K562 (cell line): ENCODE measurements at regions not wholly inside any gene's neighbourhood (a gene's known extent, or its start where the extent isn't known, plus 50 kb on each side); places are given as distances from the start of the nearest gene placed in this dataset.

ENCODE experiments used
- BACH1 ChIP-seq: fragments of 200-800 bp; sonication (Bioruptor generic); IDR thresholded peaks from 2 replicates; pipeline ENCODE4 v1.6.1; 2016; ENCODE audit warnings: missing genetic modification characterization, missing compliant biosample characterization
- CBFA2T2 ChIP-seq: fragments of 450-650 bp; conservative IDR thresholded peaks from 2 replicates; pipeline ENCODE4 v1.6.1; 2017; ENCODE audit warnings: mild to moderate bottlenecking
- CBX8 ChIP-seq: fragments of 200-600 bp; sonication (generic); IDR thresholded peaks from 2 replicates; pipeline ENCODE4 v1.6.1; 2012; ENCODE audit warnings: borderline replicate concordance, mixed run types, low read depth, mild to moderate bottlenecking, moderate library complexity, mixed read lengths, low read length, control low read depth, inconsistent platforms; ENCODE audit not compliant: poor library complexity, severe bottlenecking; ENCODE audit errors: extremely low read depth
- GABPA ChIP-seq: fragments of 200-800 bp; sonication (Bioruptor generic); conservative IDR thresholded peaks from 2 replicates; pipeline ENCODE4 v1.6.1; 2016; ENCODE audit warnings: low read depth, missing genetic modification characterization, missing compliant biosample characterization
- GATAD2A ChIP-seq: fragments of 450-650 bp; IDR thresholded peaks from 2 replicates; pipeline ENCODE4 v1.6.1; 2017
- HDAC1 ChIP-seq, 2 experiments: fragments of 450-650 bp; IDR thresholded peaks; 2 replicates each; pipeline ENCODE4 v1.6.1; 2016 to 2017; ENCODE audit warnings: inconsistent platforms in 1 of 2, mild to moderate bottlenecking in 1 of 2, moderate library complexity in 1 of 2
- L3MBTL2 ChIP-seq: fragments of 450-650 bp; IDR thresholded peaks from 2 replicates; pipeline ENCODE4 v1.6.1; 2016; ENCODE audit warnings: mild to moderate bottlenecking, moderate library complexity
- NR4A1 ChIP-seq, 2 experiments: fragments of 250-450 bp in 1 of 2; fragments of 450-650 bp in 1 of 2; sonication (Bioruptor Pico) in 1 of 2; IDR thresholded peaks; 2 replicates each; pipeline versions ENCODE4 v1.4.0 to v1.6.1; 2016 to 2020; ENCODE audit warnings: mild to moderate bottlenecking in 2 of 2, missing compliant biosample characterization in 1 of 2, missing genetic modification characterization in 1 of 2, moderate library complexity in 1 of 2
- PYGO2 ChIP-seq: fragments of 450-650 bp; IDR thresholded peaks from 2 replicates; pipeline ENCODE4 v1.6.1; 2016; ENCODE audit warnings: mild to moderate bottlenecking, missing genetic modification characterization, moderate library complexity, missing compliant biosample characterization
- RBFOX2 ChIP-seq: fragments of 200-400 bp; formaldehyde crosslinking; IDR thresholded peaks from 2 replicates; pipeline ENCODE4 v1.6.1; 2017; ENCODE audit warnings: low read depth, mild to moderate bottlenecking, low read length, moderate library complexity
- SIN3A ChIP-seq, 2 experiments: fragments of 150-350 bp in 1 of 2; IDR thresholded peaks; 2 replicates each; pipeline ENCODE4 v1.6.1; 2011 to 2016; ENCODE audit warnings: borderline replicate concordance in 2 of 2, low read depth in 2 of 2, low read length in 2 of 2, mild to moderate bottlenecking in 2 of 2, moderate library complexity in 2 of 2; ENCODE audit not compliant: control insufficient read depth in 1 of 2
- STAT5A ChIP-seq: IDR thresholded peaks from 2 replicates; pipeline ENCODE4 v1.6.1; 2012; ENCODE audit warnings: low read length, inconsistent platforms, borderline replicate concordance
- TAF15 ChIP-seq: fragments of 200-400 bp; formaldehyde crosslinking; IDR thresholded peaks from 2 replicates; pipeline ENCODE4 v1.6.1; 2017; ENCODE audit warnings: mild to moderate bottlenecking, low read depth, low read length, moderate library complexity
- XRCC3 ChIP-seq: fragments of 450-650 bp; IDR thresholded peaks from 2 replicates; pipeline ENCODE4 v1.6.1; 2017; ENCODE audit warnings: mild to moderate bottlenecking, moderate library complexity
- ZNF124 ChIP-seq: sonication (generic); formaldehyde crosslinking; IDR thresholded peaks from 2 replicates; pipeline ENCODE4 v1.8.1; 2022; ENCODE audit warnings: missing genetic modification reagents
- ZNF311 ChIP-seq: fragments of 250-450 bp; sonication (Bioruptor Pico); IDR thresholded peaks from 2 replicates; pipeline ENCODE4 v1.4.0; 2020; ENCODE audit warnings: mild to moderate bottlenecking, moderate library complexity
- ZNF57 ChIP-seq: fragments of 450-650 bp; formaldehyde crosslinking; IDR thresholded peaks from 2 replicates; pipeline ENCODE4 v1.4.0; 2020; ENCODE audit warnings: mild to moderate bottlenecking, moderate library complexity
- TF ChIP-seq, protein P1 (sequence below): sonication (generic); formaldehyde crosslinking; IDR thresholded peaks from 2 replicates; pipeline ENCODE4 v1.8.1; 2023; ENCODE audit warnings: mild to moderate bottlenecking, missing genetic modification reagents, moderate library complexity
- TF ChIP-seq, protein P2 (sequence below): fragments of 200-800 bp; sonication (Bioruptor generic); IDR thresholded peaks from 2 replicates; pipeline ENCODE4 v1.6.1; 2017; ENCODE audit warnings: missing genetic modification characterization, missing compliant biosample characterization
- TF ChIP-seq, protein P3 (sequence below): sonication (generic); formaldehyde crosslinking; IDR thresholded peaks from 2 replicates; pipeline ENCODE4 v1.9.0; 2022; ENCODE audit warnings: mild to moderate bottlenecking, missing genetic modification reagents
- TF ChIP-seq, protein P4 (sequence below), 2 experiments: IDR thresholded peaks; 2 replicates each; pipeline ENCODE4 v1.6.1; 2011; ENCODE audit warnings: borderline replicate concordance in 1 of 2, control low read depth in 1 of 2, low read depth in 1 of 2, low read length in 1 of 2, mild to moderate bottlenecking in 1 of 2, mixed read lengths in 1 of 2, moderate library complexity in 1 of 2; ENCODE audit not compliant: insufficient read depth in 1 of 2, insufficient read length in 1 of 2, poor library complexity in 1 of 2, severe bottlenecking in 1 of 2; ENCODE audit errors: extremely low read depth in 1 of 2

DNA sequence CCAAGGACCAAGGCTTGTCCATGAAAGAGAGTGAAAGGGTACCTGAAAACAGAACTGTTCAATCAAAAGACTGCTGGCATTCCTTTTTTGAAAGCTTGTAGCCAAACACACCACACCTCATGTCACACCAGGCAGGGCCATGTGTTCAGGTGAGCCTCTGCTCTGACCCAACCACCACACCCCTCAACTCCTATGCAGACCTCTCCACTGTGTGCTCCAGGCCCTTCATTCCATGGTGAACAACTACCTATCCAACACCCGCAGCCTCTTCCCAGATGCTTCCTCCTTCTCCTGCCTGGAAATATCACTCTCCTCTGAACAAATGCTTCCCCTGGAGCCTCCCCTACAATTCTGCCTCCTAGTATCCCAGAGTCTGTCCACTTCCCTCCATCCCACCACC, 166.6 kb downstream of the AVL9 start (continued):
- TF ChIP-seq SIN3A (IDR thresholded peaks at IDR 0.05; ENCODE audit: borderline replicate concordance in 2 of 2, control insufficient read depth in 1 of 2, low read depth in 2 of 2, low read length in 2 of 2) (no peak), ZNF311 (peak; percentile 11; the same call in 1 of the 2 replicates), BACH1 (tag) (0 out of 2 replicates have a peak, but pooled peaks have one; percentile 4), L3MBTL2 (peak; percentile 31; the same call in 1 of the 2 replicates), CBX8 (no peak), PYGO2 (tag) (peak; percentile 15; the same call in 1 of the 2 replicates), RBFOX2 (0 out of 2 replicates have a peak, but pooled peaks have one; percentile 17), TAF15 (no peak), HDAC1 (IDR thresholded peaks at IDR 0.05) (0 out of 4 replicates have a peak, but pooled peaks of 1 of the 2 experiments have one; percentile 3), ZNF124 (no peak), GABPA (no peak), XRCC3 (no peak), GATAD2A (0 out of 2 replicates have a peak, but pooled peaks have one; percentile 12), STAT5A (no peak), ZNF57 (CRISPR knock-in tag) (no peak), NR4A1 (CRISPR knock-in tag; IDR thresholded peaks at IDR 0.05) (0 out of 2 replicates have a peak, but pooled peaks have one; percentile 2), NR4A1 (tag; IDR thresholded peaks at IDR 0.05) (no peak), CBFA2T2 (no peak)
- TF ChIP-seq, protein P1, sequence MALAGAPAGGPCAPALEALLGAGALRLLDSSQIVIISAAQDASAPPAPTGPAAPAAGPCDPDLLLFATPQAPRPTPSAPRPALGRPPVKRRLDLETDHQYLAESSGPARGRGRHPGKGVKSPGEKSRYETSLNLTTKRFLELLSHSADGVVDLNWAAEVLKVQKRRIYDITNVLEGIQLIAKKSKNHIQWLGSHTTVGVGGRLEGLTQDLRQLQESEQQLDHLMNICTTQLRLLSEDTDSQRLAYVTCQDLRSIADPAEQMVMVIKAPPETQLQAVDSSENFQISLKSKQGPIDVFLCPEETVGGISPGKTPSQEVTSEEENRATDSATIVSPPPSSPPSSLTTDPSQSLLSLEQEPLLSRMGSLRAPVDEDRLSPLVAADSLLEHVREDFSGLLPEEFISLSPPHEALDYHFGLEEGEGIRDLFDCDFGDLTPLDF (CRISPR knock-in tag) = no peak
- TF ChIP-seq, protein P2, sequence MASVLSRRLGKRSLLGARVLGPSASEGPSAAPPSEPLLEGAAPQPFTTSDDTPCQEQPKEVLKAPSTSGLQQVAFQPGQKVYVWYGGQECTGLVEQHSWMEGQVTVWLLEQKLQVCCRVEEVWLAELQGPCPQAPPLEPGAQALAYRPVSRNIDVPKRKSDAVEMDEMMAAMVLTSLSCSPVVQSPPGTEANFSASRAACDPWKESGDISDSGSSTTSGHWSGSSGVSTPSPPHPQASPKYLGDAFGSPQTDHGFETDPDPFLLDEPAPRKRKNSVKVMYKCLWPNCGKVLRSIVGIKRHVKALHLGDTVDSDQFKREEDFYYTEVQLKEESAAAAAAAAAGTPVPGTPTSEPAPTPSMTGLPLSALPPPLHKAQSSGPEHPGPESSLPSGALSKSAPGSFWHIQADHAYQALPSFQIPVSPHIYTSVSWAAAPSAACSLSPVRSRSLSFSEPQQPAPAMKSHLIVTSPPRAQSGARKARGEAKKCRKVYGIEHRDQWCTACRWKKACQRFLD (CRISPR knock-in tag) = peak; percentile 62; the same call in 1 of the 2 replicates
- TF ChIP-seq, protein P3, sequence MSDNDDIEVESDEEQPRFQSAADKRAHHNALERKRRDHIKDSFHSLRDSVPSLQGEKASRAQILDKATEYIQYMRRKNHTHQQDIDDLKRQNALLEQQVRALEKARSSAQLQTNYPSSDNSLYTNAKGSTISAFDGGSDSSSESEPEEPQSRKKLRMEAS (CRISPR knock-in tag) = peak; percentile 75
- TF ChIP-seq, protein P4, sequence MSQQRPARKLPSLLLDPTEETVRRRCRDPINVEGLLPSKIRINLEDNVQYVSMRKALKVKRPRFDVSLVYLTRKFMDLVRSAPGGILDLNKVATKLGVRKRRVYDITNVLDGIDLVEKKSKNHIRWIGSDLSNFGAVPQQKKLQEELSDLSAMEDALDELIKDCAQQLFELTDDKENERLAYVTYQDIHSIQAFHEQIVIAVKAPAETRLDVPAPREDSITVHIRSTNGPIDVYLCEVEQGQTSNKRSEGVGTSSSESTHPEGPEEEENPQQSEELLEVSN (IDR thresholded peaks at IDR 0.05; ENCODE audit: borderline replicate concordance in 1 of 2, extremely low read depth in 1 of 2, insufficient read depth in 1 of 2, insufficient read length in 1 of 2, low read depth in 1 of 2, low read length in 1 of 2, poor library complexity in 1 of 2, severe bottlenecking in 1 of 2) = peak; percentile 44 to 67
